22Rv1 (cell line): ENCODE measurements at regions not wholly inside any gene's neighbourhood (a gene's known extent, or its start where the extent isn't known, plus 50 kb on each side); places are given as distances from the start of the nearest gene placed in this dataset.

Experiments
- CTCF ChIP-seq: fragments of 450-650 bp; IDR thresholded peaks from 2 replicates; pipeline ENCODE4 v1.5.1; 2017; ENCODE audit warnings: mild to moderate bottlenecking
- ZFX ChIP-seq: fragments of 450-650 bp; IDR thresholded peaks from 2 replicates; pipeline ENCODE4 v1.6.1; 2017; ENCODE audit warnings: antibody characterized with exemption, borderline replicate concordance

- TF ChIP-seq CTCF (no peak), ZFX (no peak)
Observed at GRCh38 chr2:226589043-226589442, 210.6 kb downstream of the IRS1 start.
